Natural killer cell treated with Interleukin-12 subunit alpha and Interleukin-12 subunit beta and Interleukin-15 and Interleukin-18, amount 100 ng/mL, for 72 hours (primary cell): ENCODE measurements at regions not wholly inside any gene's neighbourhood (a gene's known extent, or its start where the extent isn't known, plus 50 kb on each side); places are given as distances from the start of the nearest gene placed in this dataset.

Source experiments
- ATAC-seq, 2 donors: fragments of 150-1000 bp; cut with Tn5 transposase in 1 of 2; sonication (Bioruptor Pico), chemical (Tn5 transposase) in 1 of 2; 2 replicates each; pipeline ENCODE4 v1.10.0; 2021
- DNase-seq: peaks from one replicate; pipeline ENCODE4 v3.0.0; 2022; ENCODE audit warnings: low spot score
- H3K27ac Mint-ChIP-seq, 2 donors: 1 replicate in 1 of 2; 2 replicates in 1 of 2; pipeline ENCODE4 v1.8.0; 2022; ENCODE audit warnings: mixed read lengths in 2 of 2, mild to moderate bottlenecking in 1 of 2, moderate library complexity in 1 of 2
- H3K27me3 Mint-ChIP-seq, 2 donors: 1 replicate in 1 of 2; 2 replicates in 1 of 2; pipeline ENCODE4 v1.8.0; 2022; ENCODE audit warnings: mixed read lengths in 2 of 2
- H3K36me3 Mint-ChIP-seq: one replicate; pipeline ENCODE4 v1.8.0; 2022; ENCODE audit warnings: mixed read lengths
- H3K4me1 Mint-ChIP-seq, 2 donors: 1 replicate in 1 of 2; 2 replicates in 1 of 2; pipeline ENCODE4 v1.8.0; 2022; ENCODE audit warnings: low read depth in 2 of 2, mixed read lengths in 2 of 2, mild to moderate bottlenecking in 1 of 2
- H3K4me3 Mint-ChIP-seq: one replicate; pipeline ENCODE4 v1.8.0; 2022; ENCODE audit warnings: mixed read lengths
- H3K9me3 Mint-ChIP-seq: 2 replicates; pipeline ENCODE4 v1.8.0; 2022; ENCODE audit warnings: mixed read lengths

DNA sequence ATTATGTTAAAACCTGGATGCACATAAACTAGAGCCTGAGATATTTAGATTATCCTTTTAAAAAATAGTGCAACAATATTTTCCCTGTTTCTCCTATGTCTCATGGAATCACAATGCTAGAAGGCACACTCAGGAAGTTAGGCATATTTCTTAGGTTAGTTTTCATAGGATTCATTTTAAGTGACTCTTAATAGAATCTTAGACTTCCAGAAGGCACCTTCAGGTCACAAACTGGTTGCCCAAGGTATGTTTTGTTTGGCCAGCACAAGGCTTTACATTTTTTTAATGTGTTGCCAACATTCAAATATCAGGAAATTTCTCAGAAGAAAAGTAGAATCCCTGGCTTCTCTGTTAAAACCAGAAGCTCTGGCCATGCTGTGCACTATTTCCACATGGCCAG lies 129.3 kb downstream of the LNPK start:
- Mint-ChIP-seq H3K4me1 (no peaks in the 10 kb centered on the region), H3K36me3 (no peaks in the 10 kb centered on the region)
- ATAC-seq = no peak

GRCh38 chr2:175872005-175872348 lies 130.1 kb downstream of the LNPK start:
- Mint-ChIP-seq H3K27ac (no peak overlapping the region), H3K9me3 (no peaks in the 10 kb centered on the region), H3K36me3 (no peaks in the 10 kb centered on the region), H3K4me1 (no peaks in the 10 kb centered on the region), H3K4me3 (no peak overlapping the region), H3K27me3 (peaks cover 7 to 21% of the 10 kb centered on the region in 2 donors)
- no peak for DNase-seq
- ATAC-seq = no peak

More for the DNA sequence above, 129.3 kb downstream of the LNPK start:
- no peak for DNase-seq
- no peaks in the 10 kb centered on the region for H3K9me3 Mint-ChIP-seq
- no peak overlapping the region for H3K27ac Mint-ChIP-seq
- H3K4me3 Mint-ChIP-seq = no peak overlapping the region
- peaks cover 7 to 23% of the 10 kb centered on the region in 2 donors for H3K27me3 Mint-ChIP-seq

DNA sequence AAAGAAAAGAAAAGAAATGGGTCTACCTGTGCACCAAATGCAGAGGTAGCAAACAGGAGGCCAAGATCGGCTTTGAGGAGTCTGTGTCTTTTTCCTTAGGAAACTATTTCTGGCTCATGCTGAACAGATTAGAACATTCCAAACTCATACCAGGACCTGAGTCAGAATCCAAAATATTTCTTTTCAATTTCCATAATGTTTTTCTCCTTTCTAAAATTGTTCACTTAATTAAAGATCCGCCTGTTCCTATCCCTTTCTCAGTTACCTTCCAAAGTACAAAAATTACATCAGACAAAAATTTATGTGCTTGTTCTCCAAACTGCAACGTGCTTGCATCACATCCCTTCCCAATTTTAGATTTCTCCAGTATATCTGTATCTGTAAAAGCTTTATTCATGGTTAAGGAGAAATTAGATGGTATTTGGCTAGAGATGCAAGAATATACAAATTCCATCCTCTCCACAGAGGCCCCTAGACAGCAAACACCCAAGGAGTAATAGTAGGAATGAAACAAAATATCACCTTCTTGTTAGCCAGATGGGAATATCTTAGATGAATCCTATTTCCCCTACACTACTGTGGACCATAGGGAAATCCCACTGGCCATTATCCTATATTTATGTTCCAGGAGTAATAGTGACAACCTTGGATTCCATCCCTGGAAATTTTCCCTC lies 130.6 kb downstream of the LNPK start:
- DNase-seq (no peak), ATAC-seq (no peak)
- Mint-ChIP-seq H3K4me3 (no peak overlapping the region), H3K4me1 (no peaks in the 10 kb centered on the region), H3K27me3 (peaks cover 7 to 17% of the 10 kb centered on the region in 2 donors), H3K9me3 (no peaks in the 10 kb centered on the region), H3K27ac (no peak overlapping the region), H3K36me3 (no peaks in the 10 kb centered on the region)

GRCh38 chr2:175865716-175866115 lies 136.4 kb downstream of the LNPK start:
- peaks cover 7 to 23% of the 10 kb centered on the region in 2 donors for H3K27me3 Mint-ChIP-seq
- no peaks in the 10 kb centered on the region for H3K36me3 Mint-ChIP-seq
- DNase-seq (no peak), ATAC-seq (no peak)
- no peaks in the 10 kb centered on the region for H3K9me3 Mint-ChIP-seq
- H3K4me1 Mint-ChIP-seq = no peaks in the 10 kb centered on the region
- no peak overlapping the region for H3K27ac Mint-ChIP-seq
- H3K4me3 Mint-ChIP-seq = no peak overlapping the region

DNA sequence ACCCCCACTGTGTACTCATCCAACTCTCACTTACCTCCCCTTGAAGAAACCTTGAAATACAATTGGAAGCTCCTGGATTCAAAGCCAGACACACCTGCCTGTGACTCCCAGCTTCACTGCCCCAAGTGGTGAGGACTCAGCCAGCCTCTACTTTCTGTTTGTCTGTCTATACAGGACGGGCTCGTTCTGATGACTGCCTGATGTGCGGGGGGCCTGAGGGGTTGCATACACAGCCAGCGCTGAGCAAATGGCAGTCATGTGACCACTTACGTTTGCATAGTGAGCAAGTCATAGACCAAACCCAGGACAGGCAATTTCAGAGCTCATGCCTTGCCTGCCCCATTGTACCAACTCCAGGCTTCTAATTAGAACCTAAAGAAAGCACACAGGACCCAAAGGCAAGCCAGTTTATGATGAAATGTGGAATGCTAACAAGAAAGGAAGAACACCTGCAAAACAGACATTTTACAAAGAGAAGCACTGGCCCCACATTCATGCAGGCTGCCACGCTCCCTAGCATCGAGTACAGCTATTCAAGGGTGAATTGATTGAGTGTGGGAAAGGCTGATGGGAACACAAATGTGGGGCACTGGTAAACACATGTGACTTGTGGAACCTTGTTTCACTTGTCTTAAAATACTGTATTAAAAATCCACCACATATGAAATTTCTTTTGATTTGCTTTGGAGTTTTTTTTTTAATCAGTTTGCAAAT lies 137.8 kb downstream of the LNPK start:
- Mint-ChIP-seq H3K4me1 (no peaks in the 10 kb centered on the region), H3K9me3 (peaks cover 2% of the 10 kb centered on the region), H3K4me3 (no peak overlapping the region), H3K27ac (no peak overlapping the region), H3K36me3 (no peaks in the 10 kb centered on the region), H3K27me3 (peaks cover 9 to 35% of the 10 kb centered on the region in 2 donors)
- ATAC-seq (no peak), DNase-seq (no peak)

DNA sequence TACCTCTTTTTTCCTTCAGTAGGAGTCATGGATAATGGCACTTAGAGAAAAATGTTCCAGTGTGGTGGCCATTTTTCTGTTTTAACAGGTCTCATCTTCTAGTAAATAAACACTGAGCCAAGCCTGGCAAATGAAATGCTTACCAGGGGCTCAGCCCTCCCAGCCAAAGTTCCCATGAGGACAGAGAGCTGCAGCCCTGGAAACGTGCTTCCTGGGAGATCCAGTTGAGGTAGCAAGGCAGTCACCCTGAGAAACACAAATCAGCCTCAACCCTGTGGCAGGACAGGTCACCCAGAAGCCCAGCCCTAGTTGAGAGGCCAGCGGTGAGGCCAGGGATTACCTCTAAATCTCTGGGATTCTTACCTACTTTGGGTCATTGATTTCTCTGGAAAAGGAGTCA lies 140.1 kb downstream of the LNPK start:
- Mint-ChIP-seq H3K4me1 (no peaks in the 10 kb centered on the region), H3K36me3 (no peaks in the 10 kb centered on the region), H3K27ac (no peak overlapping the region), H3K9me3 (peaks cover 2% of the 10 kb centered on the region), H3K27me3 (peaks cover 5 to 44% of the 10 kb centered on the region in 2 donors), H3K4me3 (no peak overlapping the region)
- no peak for DNase-seq
- ATAC-seq = no peak

GRCh38 chr2:175855794-175856453 lies 146.1 kb downstream of the LNPK start:
- no peaks in the 10 kb centered on the region for H3K36me3 Mint-ChIP-seq
- DNase-seq (no peak), ATAC-seq (no peak)
- H3K4me1 Mint-ChIP-seq = no peaks in the 10 kb centered on the region
- peaks cover 4 to 34% of the 10 kb centered on the region in 2 donors for H3K27me3 Mint-ChIP-seq
- H3K9me3 Mint-ChIP-seq = peaks cover 2% of the 10 kb centered on the region
- no peak overlapping the region for H3K27ac Mint-ChIP-seq
- H3K4me3 Mint-ChIP-seq = no peak overlapping the region

- Mint-ChIP-seq H3K27ac (no peak overlapping the region), H3K4me3 (no peak overlapping the region), H3K9me3 (peaks cover 2% of the 10 kb centered on the region), H3K4me1 (no peaks in the 10 kb centered on the region), H3K27me3 (peaks cover 4 to 32% of the 10 kb centered on the region in 2 donors), H3K36me3 (no peaks in the 10 kb centered on the region)
- ATAC-seq = no peak
- DNase-seq = no peak
Measured at GRCh38 chr2:175855236-175855635, 146.8 kb downstream of the LNPK start.

GRCh38 chr2:175854665-175855064 lies 147.4 kb downstream of the LNPK start:
- peaks cover 2 to 27% of the 10 kb centered on the region in 2 donors for H3K27me3 Mint-ChIP-seq
- H3K27ac Mint-ChIP-seq = no peak overlapping the region
- H3K9me3 Mint-ChIP-seq = no peaks in the 10 kb centered on the region
- H3K4me1 Mint-ChIP-seq = no peaks in the 10 kb centered on the region
- no peak overlapping the region for H3K4me3 Mint-ChIP-seq
- no peaks in the 10 kb centered on the region for H3K36me3 Mint-ChIP-seq
- ATAC-seq (no peak), DNase-seq (no peak)

DNA sequence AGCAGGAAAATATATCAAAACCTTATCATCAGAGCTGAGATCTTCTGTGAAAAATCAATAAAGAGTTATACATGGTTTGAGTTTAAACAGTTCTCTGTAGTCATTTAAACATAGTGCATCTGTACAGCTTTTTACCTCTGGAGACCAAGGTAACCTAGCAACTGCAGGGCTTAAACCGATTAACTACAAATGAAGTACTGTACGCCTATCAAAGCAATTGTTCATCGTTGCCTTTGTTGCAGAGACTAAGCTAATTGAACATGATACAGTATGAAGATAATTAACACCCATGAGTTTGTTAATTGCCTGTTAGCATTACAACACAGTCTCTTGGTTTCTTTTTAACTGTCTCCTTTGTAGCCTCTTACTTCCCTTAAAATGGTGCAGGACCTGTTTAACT lies 147.9 kb downstream of the LNPK start:
- H3K4me1 Mint-ChIP-seq = no peaks in the 10 kb centered on the region
- no peaks in the 10 kb centered on the region for H3K36me3 Mint-ChIP-seq
- no peak overlapping the region for H3K27ac Mint-ChIP-seq
- H3K9me3 Mint-ChIP-seq = no peaks in the 10 kb centered on the region
- H3K4me3 Mint-ChIP-seq = no peak overlapping the region
- DNase-seq = no peak
- H3K27me3 Mint-ChIP-seq = peaks cover 2 to 21% of the 10 kb centered on the region in 2 donors
- ATAC-seq = no peak

DNA sequence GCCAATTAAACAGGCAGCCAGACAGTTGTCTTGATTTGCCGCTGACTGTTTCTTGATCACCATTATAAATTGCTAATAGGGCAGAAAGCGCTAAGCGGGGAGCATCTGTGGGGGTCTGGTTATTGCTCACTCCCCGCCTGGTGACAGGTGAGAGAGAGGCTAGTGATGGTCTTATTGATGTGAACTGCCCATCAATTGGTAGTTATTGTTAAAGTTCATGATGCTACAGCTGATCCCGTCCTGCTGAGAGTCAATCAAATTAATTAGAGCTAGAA lies 148.5 kb downstream of the LNPK start:
- ATAC-seq (no peak), DNase-seq (no peak)
- Mint-ChIP-seq H3K4me1 (no peaks in the 10 kb centered on the region), H3K4me3 (no peak overlapping the region), H3K27me3 (peaks cover 2 to 16% of the 10 kb centered on the region in 2 donors), H3K9me3 (no peaks in the 10 kb centered on the region), H3K36me3 (no peaks in the 10 kb centered on the region), H3K27ac (no peak overlapping the region)

DNA sequence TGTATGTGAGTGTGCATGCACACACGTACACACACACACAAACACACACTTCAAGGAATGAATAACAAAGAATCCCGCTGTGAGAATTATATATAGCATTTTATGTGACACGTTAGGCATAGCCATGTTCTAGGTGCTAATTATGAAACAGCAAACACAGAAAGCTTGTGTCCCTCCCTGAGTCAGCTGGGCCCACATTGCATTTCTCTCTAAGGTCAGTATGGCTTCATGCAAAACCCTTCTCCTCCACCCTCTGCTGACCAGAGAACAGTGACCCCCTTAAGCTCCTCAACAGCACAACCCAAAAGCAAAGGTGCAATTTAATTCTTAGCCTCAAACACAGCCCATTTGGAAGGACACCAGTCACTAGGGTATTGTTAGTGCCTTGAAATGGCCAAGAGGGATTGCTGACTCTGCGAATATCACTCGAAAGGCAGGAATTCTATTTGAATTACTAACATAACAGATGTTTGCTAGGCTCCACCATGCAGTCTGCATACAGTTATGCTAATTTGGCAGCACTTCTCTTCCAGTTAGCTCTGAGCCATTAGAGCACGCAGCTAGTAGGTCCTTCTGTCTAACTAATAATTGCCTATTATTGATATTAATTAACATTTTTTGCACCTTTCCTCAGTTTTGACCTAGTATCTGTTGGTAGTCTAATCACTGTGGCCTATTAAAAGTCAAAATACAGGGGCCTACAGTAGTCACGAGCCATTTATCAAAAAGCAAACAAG lies 149.0 kb downstream of the LNPK start:
- no peaks in the 10 kb centered on the region for H3K36me3 Mint-ChIP-seq
- no peaks in the 10 kb centered on the region for H3K4me1 Mint-ChIP-seq
- DNase-seq = no peak
- H3K4me3 Mint-ChIP-seq = no peak overlapping the region
- ATAC-seq = no peak
- H3K27me3 Mint-ChIP-seq = peaks cover 5 to 12% of the 10 kb centered on the region in 2 donors
- H3K27ac Mint-ChIP-seq = no peak overlapping the region
- H3K9me3 Mint-ChIP-seq = no peaks in the 10 kb centered on the region

- no peak overlapping the region for H3K27ac Mint-ChIP-seq
- H3K27me3 Mint-ChIP-seq = peaks cover 18 to 24% of the 10 kb centered on the region in 2 donors
- H3K4me1 Mint-ChIP-seq = no peaks in the 10 kb centered on the region
- H3K4me3 Mint-ChIP-seq = no peak overlapping the region
- no peaks in the 10 kb centered on the region for H3K36me3 Mint-ChIP-seq
- no peaks in the 10 kb centered on the region for H3K9me3 Mint-ChIP-seq
- ATAC-seq (no peak), DNase-seq (no peak)
Measured at GRCh38 chr2:175847128-175847527, 154.9 kb downstream of the LNPK start.

GRCh38 chr2:175844169-175844568 lies 157.9 kb downstream of the LNPK start:
- Mint-ChIP-seq H3K9me3 (no peaks in the 10 kb centered on the region), H3K27ac (no peak overlapping the region), H3K27me3 (peaks cover 21 to 40% of the 10 kb centered on the region in 2 donors), H3K36me3 (no peaks in the 10 kb centered on the region), H3K4me3 (no peak overlapping the region), H3K4me1 (no peaks in the 10 kb centered on the region)
- ATAC-seq (no peak), DNase-seq (no peak)
